CD4-positive, alpha-beta T cell treated with Interferon alpha-2 for 1 hour (primary cell): ENCODE measurements at regions not wholly inside any gene's neighbourhood (a gene's known extent, or its start where the extent isn't known, plus 50 kb on each side); places are given as distances from the start of the nearest gene placed in this dataset.
"Not testable (repeated sequence)": the region's sequence is repeated elsewhere in the genome, so short reads cannot be mapped to it uniquely, and the experiment has no call there.

Experiments used
- DNase-seq, 2 donors: peaks; one replicate each; pipeline ENCODE4 v3.0.0-alpha.2; 2020 to 2022

DNA sequence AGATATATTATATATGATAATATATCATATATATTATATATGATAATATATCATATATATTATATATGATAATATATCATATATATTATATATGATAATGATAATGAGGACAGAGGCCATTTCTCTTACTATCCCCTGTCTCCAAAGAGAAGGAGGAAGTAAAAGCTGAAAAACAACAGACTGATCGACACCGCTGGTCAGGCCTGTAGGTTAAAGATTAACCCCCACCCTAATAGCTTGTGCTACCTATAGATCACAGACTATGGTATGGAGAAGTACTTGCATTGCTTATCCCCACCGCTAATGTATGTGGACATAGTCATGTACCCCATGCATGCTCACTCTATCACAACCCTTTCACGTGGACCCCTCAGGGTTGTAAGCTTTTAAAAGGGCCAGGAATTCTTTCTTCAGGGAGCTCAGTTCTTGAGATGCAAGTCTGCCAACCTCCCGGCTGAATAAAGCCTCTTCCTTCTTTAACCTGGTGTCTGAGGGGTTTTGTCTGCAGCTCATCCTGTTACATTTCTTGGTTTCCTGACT is 786.1 kb upstream of the TMEM132C start:
- DNase-seq = no peak

DNA sequence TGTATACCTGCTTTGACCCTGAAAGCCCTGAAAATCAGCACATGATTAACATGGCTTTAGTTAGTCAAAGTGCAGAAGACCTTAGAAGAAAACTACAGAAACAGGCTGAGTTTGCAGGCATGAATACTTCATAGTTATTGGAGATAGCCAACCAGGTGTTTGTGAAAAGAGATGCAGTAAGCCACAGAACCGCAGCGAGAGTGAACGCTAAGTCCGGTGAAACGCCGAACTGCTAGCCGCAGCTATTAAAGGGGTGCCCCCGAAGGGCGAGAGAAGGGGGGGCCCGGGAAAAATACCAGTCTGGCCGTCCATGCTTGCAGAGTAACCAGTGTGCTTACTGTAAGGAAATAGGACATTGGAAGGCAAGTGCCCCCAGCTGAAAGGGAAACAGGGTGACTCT is 784.0 kb upstream of the TMEM132C start:
- DNase-seq = no peak

DNA sequence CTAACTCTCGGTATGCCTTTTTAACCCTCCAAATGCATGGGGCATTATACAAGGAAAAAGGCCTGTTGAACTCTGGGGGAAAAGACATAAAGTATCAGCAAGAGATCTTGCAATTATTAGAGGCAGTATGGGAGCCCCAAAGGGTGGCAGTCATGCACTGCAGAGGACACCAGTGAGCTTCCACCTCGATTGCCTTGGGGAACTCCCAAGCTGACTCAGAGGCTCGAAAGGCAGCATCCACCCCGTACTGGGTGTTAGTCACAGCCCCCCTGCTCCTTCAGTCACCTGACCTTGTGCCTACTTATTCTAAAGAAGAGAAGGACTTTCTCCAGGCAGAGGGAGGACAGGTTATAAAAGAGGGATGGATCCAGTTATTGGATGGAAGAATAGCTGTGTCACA is 781.4 kb upstream of the TMEM132C start:
- DNase-seq = no peak

DNA sequence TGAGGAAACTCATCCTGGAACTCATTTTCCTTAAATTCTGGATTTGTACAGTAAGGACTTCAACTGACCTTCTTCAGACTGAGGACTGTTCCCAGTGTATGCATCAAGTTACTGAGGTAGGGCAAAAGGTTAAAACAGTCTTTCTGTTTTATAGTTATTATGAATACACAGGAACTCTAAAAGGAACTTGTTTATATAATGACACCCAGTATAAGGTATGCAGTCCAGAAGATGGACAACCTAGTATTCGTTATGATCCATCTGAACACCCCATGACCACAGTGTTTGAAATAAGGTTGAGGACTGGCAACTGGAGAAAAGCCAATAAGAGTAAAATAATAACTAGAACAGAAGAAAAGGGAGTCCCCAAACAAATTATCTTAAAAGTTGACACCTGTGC is 779.9 kb upstream of the TMEM132C start:
- no peak for DNase-seq

DNA sequence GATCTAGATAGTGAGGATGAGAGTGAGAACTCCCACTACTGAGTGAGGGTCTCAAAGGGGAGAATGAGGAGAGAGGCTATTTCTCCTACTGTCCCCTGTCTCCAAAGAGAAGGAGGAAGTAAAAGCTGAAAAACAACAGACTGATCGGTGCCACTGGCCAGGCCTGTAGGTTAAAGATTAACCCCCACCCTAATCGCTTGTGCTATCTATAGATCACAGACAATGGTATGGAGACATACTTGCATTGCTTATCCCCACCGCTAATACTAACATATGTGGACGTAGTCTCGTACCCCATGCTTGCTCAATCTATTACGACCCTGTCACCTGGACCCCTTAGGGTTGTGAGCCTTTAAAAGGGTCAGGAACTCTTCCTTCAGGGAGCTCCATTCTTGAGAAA is 777.9 kb upstream of the TMEM132C start:
- DNase-seq = no peak

DNA sequence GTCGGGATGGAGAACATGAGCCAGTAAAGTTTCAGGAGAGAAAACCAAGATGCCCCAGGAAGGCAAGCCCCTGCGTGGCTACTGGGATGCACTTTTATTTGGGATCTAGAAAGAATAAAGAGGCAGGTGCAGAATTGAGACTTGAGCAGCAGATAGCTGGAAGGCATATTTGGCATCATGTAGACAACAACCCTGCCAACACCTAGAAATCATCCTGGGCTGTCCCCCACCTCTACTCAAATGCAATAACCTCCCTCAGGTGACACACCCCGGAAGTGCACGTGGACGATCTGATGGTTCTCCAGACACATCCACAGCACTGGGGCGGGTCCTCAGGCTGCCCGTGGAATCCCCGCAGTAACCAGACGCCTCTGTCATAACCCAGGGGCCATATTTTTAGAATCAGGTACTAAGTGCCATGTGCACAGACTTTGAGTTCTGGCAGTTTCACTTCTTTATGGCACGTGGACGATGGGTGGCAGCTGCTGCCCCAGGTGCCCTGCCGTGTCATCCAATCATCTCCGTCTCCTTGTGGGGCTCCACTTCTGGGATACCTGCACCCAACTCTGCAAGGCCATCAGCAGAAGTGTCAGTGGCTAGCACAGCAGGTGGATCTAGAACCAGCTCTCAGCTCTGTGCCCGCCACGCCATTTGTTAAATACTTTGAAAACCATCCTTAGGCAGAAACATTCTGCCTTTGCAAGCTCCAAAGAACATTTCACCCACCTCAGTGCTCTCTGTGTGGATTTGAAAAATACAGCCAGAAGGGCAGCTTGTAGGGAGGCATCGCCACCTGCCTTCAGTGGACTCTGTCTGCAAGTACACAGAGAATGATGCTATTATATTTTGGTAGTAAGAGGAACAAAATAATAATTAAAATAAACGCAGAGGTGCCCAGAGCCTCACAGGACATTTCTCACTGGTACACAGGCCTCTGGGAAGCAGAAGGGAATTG is 771.7 kb upstream of the TMEM132C start:
- no peak for DNase-seq

DNA sequence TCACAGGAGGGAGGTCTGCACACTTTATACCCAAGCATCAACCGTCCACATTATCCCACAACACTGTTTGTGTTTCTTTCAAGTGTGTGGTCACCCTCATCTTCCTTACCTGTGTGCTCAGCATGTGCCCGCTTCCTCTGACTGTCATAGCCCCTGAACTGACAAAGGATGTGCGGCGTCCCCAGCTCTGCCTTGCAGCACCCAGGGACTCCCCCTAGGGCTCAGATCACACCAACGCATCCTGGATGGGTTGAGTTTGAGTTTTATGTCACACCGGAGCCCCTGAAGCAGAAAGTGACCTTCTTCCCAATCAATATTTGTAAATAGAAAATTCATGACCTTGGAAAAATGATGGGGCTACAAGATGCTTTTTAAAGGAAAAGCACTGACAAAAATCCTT is 770.7 kb upstream of the TMEM132C start:
- DNase-seq = no peak

DNA sequence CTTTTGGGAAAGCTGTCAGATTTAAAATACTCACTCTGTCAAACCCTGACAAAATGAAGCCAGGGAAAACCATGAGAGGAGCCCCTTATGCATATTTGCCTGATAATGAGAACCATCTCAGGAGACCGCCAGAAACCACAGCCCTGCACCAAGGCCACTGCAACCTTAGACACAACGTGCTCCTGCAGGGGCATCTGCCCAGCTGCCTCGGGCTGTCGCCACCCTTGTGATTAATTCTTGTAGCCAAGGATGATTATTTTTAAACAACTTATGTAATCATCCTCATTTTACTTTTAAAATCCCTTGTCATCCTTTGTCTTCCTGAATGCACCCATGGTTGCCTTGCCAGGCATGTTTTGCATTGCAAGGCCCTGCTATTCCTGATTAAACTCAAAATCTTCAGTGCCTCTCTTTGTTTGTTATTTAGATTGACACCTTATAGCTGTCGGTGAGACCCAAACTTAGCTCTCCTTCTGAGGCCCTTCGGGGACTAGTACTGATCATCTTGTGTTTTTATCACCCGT is 766.4 kb upstream of the TMEM132C start:
- DNase-seq = no peak

DNA sequence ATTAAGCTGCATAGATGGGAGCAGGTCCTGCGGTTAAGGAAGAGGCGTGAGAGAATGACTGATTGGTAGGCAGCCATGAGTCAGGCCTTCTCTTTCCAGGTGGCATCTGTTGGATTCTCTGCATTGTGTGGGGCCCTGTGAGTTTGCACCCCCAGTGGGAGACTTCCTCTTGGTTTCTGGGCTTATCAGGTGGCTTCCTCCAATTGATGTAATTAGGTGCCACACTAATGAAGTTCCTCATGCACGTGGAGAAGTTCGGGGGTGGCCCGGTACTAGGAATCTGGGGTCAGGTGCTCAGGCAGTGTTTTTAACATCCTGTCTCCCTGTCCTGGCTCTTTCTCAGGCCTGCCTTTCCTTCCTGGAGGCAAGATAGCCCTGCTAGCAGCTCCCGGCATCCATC is 765.1 kb upstream of the TMEM132C start:
- DNase-seq = no peak

DNA sequence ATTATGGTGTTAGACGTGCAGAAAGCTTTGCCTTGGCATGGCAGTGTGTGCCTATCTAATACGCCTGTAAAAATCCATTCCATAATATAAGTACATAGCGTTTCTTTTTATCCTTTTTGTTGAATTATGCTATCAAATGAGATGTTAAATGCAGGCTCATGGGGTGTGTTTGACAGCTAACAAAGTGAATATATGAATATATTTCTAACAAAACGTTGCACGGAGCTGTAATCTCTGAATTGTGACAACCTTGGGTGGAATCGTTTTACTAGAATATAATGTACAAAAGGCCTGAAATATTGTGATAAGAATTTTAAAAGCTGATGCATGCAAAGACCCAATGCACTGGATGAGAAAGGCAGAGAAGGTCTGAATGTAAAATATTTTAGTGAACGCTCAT is 763.7 kb upstream of the TMEM132C start:
- DNase-seq = no peak

DNA sequence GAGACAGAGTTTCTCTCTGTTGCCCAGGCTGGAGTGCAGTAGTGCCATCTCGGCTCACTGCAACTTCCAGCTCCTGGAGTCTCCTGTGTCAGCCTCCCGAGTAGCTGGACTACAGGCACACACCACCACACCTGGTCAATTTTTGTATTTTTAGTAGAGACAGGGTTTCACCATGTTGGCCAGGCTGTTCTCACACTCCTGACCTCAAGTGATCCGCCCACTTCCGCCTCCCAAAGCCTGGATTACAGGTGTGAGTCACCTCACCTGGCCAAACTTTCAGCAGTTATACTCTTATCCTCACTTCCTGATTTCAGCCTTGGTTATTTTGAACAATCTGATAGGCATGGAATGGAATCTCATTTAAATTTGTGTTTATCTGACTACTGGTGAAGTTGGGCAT is 763.0 kb upstream of the TMEM132C start:
- not testable (repeated sequence) for DNase-seq

DNA sequence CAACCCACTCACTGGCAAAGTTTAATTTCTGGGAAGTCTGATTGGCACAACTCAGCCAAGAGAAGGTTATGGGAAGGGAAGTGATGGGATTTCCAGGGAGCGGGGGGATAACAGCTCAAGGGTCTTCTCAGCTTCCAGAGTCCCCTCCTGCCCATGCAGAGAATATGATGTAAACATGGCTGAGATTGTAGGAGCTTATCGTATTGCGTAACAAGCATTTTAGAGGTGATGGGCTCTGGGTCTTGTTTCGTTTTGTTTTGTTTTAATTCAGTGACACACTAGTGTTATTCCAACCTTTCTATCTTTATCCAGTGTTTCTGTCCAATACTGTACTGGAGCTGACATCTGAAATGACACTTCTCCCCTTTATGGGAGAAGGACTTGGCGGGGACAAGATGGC is 762.1 kb upstream of the TMEM132C start:
- DNase-seq = no peak

DNA sequence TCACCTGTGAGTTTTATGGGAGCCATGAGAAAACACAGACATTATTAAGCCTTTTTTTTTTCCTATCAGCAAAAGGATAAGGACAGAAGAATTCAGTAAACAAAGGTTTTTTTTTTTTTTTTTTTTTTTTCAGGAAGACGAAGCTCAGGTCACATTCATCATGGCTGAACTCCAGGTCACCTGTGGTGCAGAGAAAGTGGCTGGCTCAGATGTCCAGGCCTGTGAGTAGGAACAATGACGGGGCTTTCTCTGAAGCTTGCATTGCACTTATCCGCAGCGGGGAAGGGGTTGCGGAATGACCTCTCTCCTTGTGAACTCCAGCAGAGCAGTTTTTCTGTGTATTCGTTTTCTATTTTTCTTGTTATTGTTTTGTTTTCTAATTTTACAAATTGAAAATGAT is 759.6 kb upstream of the TMEM132C start:
- DNase-seq = no peak

DNA sequence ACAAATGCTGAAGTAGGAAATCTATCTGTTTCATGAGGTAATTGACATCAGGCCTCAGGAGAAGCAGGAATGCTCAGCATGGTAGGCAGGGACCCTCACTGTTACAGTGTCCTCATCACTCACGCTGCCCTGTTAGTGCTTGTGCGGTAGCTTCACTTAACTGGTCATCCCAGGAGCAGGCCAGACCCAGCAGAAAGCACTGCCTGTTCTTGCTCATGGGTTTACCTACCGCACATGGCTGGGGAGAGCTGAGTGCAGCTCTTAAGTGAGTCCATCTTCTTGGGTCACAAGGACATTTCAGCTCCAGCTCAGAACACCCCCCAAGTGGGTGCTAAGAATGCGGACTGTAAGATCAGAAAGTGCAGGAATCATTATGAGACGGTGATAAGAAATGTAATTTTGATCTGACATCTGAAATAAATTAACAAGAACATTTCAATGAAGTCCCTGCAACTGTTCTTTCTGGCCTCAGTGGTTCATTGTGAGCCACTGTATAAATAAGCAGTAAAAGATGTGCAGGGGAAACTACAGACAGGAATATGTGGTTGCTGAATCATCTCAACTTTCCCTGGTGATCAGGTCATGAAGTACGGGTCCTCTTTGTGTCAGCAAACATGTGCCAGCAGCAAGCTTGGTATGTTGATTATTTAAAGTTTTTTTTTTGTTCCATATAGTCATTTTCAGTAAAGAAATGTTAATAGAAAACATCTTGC is 757.7 kb upstream of the TMEM132C start:
- no peak for DNase-seq

DNA sequence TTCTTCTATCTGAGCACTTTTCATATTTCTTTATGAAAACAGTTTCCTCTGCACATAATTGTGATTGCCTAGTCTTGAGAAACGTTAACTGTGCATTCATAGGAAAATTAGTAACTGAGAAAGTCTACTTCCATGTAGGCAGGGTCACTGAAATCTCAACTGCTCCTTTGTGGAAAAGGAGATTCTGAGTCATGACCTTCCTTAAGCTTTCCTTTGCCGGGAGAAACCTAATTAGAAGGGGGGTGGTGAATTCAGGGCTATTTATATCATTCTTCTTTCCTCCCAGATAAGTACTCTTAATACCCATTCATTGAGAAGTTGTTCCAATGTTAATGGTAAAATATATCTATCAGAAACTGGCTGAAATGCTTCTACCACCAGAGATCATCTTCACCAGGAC is 751.0 kb upstream of the TMEM132C start:
- no peak for DNase-seq

DNA sequence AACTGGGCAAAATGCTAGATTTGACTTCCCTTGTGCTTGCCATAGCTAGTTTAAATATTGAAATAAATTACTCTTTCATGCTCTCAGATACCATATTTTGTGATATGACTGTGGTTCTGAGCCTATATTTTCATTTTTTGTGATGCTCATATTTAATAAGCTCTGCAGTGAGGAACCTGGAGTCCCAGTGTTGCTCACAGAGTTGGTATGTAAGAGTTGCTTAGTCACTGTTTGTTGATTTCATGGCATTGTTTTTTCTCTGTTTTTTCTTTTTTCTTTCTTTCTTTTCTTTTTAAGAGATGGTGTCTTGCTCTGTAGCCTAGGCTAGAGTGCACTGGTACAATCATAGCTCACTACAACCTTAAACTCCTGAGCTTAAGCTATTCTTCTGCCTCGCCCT is 750.5 kb upstream of the TMEM132C start:
- DNase-seq = no peak

DNA sequence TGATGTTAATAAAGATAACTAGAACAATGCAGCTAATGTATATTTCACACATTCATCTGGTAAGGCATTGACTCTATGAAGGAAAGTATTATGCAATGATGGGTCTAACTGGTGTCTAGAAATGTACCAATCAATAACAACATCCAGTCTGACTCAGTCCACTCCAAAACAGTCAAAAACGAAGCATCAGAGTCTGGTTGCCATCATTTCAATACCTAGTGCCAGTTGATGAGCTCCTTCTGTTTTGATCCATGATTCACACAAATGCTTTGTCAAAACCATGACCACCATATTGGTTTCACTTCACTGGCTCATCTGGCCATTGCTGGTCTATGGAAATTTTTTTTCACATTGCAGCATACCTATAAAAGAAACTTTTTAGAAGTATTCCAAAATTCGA is 747.2 kb upstream of the TMEM132C start:
- DNase-seq = no peak

DNA sequence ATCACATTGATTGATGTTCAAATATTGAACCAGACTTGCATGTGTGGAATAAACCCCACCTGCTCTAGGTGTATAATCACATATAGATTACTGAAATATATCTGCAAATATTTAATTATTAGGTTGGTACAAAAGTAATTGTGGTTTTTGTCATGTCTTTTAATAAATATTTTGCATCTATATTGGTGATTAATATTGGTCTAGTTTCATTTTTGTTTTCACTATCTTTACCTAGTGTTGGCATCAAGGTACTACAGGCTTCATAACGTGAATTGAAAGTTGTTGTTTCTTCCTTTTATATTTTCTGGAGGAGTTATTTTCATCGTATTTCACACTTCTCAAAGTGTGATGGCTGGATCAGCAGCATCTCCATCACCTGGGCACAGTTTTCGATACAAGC is 740.0 kb upstream of the TMEM132C start:
- DNase-seq = no peak

DNA sequence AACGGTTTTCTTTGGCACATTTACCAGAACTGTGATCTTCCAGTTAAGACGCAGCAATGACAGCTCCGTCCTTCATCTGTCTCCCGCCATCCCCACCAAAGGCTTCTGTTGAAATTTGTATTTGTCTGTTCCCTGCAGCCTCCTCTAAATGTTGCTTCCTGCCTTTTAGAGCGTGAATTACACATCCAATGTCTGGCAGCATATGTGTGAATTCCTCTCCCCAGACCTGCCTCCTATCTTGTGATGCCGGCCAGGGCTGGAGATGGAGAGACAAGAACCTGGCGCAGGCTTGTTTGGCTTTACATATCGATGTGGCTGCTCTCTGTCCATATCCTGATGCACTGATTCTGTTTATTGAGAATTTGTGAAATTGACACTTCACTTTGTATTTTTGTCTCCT is 738.4 kb upstream of the TMEM132C start:
- no peak for DNase-seq

DNA sequence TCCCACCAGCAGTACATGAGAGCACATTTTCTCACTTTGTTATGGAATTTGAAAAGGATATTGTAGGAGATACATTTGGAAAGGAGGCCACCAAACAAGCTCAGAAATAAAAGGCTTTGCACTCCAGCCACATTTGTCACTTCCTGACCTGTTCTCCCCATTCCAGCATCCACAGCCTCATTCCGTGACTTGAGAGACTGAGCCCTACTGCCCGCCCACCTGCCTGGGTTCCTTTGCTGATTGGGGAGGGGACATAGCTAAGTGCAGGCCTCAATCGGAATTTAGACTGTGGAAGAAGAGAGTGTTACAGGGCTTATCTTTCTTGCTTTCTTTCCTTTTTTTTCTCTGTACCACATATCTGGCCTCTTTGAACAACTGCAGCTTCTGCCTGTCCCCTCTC is 735.4 kb upstream of the TMEM132C start:
- DNase-seq = no peak

DNA sequence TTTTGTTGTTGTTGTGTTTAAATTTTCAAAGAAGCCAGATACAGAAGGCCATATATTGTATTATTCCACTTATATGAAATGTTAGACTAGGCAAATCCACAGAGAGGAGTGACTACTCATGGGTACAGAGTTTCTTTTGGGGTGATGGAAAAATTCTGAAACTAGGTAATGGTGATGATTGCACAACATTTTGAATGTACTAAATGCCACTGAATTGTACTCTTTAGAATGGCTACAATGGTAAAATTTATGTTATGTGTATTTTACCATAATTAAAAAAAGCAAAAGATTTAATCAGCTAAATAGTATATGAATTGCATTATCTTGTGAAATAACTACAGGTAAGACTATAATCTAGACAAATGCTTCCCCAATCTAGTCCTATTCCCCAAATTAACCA is 733.6 kb upstream of the TMEM132C start:
- DNase-seq = no peak

DNA sequence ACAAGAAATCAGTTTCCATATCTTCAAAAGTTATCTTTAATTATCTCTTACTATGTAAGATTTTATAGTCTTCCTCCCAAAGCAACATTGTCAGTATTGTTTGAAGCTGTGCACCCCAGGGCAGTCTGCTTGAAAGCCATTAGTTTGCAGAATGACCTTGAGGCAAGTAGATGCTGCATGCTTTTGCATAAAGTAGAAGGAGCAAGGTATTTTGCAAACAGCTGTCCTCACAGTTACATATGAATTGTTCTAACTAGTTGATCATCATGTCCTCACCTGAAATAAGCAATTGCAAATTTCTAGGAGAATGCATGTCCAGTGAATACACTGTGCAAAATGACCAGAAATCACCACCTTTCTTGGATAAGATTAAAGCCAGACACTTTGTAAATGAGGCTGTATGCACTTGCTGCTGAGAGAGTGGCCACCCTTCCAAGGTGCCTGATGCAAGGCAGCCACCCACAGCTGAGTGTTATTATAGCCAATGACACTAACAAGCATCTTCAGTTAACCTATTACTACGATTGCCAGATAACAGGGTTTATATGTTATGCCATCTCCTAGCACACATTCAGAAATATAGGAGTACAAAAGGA is 730.0 kb upstream of the TMEM132C start:
- DNase-seq = no peak

DNA sequence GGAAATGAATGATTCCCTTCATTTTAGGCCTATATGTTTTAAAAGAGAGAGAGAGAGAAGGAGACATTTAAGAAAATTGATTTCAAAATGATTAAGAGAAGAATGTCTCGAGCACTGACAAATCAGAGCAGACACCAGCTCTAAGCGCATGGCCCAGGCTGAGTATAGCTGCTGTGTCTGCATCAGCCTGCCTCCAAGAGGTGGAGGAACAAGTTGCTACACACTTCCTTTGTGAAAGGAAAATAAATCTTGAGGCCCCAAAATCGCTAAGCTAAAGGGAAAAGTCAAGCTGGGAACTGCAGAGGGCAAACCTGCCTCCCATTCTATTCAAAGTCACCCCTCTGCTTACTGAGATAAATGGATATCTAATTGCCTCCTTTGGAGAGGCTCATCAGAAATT is 728.7 kb upstream of the TMEM132C start:
- no peak for DNase-seq
